HG02642 (cell line): ENCODE measurements at regions not wholly inside any gene's neighbourhood (a gene's known extent, or its start where the extent isn't known, plus 50 kb on each side); places are given as distances from the start of the nearest gene placed in this dataset.

Experiments
- ATAC-seq: cut with Tn5 transposase; IDR thresholded peaks from one replicate; pipeline ENCODE4 v1.9.1; 2021; ENCODE audit warnings: mild to moderate bottlenecking; ENCODE audit not compliant: unreplicated experiment, poor library complexity

GRCh38 chr4:64625438-64625837 is 216.2 kb upstream of the TECRL start:
- no peak for ATAC-seq

DNA sequence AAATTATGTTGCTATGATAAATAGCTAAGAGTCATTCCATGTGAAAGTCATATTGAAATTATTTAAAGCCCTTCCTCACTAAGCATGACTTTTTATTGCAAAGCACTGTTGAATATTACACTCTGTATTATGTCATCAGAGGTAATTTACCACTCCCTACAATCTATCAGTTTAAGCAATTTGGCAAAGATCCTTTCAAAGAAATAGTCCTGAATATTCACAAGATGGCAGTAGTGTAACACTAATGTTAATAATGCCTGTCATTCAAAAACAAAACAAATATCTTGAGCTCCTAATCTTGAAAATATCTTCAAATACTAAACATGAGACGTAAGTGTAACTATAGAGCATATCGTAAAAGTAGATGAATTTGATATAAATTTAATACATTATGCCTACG is 208.6 kb upstream of the TECRL start:
- ATAC-seq: no peak

GRCh38 chr4:64614276-64614675 is 205.0 kb upstream of the TECRL start:
- no peak for ATAC-seq

GRCh38 chr4:64613046-64613445 is 203.8 kb upstream of the TECRL start:
- ATAC-seq: no peak

GRCh38 chr4:64598066-64598465 is 188.8 kb upstream of the TECRL start:
- no peak for ATAC-seq

GRCh38 chr4:64594723-64595122 is 185.5 kb upstream of the TECRL start:
- no peak for ATAC-seq

- no peak for ATAC-seq
These were observed 179.3 kb upstream of the TECRL start for GRCh38 chr4:64588507-64588906.

DNA sequence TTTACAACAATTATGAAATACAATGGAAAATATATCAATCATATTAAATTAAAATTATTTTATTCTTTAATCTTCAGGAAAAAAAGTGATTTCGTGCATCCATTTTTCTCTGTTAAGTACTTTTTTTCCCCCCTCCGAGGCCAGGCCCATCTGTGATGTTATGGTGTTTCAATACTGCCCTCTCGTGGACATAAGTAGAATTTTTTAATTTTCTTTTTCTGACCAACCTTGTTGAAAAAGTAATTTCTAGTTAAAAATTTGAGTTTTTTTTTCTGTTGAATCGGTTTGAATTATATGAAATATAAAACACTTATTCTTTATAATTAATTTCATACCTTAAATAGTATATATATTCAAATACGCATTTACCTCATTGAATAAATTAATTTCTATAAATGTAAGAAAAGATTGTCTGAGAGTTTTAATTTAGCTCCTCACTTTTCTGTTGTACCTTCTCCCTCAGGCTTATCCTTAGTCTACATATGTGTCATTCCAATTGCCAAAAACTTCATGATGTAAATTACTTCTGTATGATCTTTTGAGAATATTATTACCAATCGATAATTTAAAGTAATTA is 175.8 kb upstream of the TECRL start:
- ATAC-seq: no peak

DNA sequence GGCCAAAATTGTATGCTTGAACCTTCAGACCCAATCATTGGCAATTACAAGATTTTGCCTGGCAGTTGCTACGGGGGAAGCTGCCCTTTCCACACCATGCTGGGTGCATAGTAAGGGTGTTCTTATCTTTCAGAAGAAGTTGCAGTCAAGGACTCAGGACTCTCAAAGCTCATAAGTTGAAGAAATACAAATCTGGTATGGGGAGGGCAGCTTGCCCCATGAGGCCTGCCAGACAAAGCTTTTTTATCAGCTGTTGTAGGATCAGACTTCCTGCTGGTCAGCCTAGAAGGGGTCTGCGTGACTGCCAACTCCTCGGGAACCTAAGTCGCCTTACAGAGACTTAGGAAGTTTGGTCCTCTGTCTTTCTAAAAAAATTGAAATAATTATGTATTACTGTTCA is 174.9 kb upstream of the TECRL start:
- ATAC-seq: no peak

- no peak for ATAC-seq
These were observed 173.2 kb upstream of the TECRL start for GRCh38 chr4:64582492-64582891.

- no peak for ATAC-seq
These were observed 172.2 kb upstream of the TECRL start for GRCh38 chr4:64581422-64581821.

DNA sequence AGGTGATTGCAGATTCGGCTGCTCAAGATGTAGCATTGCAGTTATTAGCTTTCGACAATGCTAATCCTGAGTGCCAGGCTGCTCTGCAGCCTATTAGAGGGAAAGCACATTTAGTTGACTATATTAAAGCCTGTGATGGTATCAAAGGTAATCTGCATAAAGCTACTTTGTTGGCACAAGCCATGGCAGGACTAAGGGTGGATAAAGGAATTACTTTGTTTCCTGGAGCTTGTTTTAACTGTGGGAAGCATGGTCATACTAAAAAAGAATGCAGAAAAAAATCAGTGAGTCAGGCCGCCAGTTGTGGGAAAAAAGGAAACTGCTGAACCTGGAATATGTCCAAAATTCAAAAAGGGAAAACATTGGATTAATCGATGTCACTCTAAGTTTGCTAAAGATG is 154.9 kb upstream of the TECRL start:
- no peak for ATAC-seq

DNA sequence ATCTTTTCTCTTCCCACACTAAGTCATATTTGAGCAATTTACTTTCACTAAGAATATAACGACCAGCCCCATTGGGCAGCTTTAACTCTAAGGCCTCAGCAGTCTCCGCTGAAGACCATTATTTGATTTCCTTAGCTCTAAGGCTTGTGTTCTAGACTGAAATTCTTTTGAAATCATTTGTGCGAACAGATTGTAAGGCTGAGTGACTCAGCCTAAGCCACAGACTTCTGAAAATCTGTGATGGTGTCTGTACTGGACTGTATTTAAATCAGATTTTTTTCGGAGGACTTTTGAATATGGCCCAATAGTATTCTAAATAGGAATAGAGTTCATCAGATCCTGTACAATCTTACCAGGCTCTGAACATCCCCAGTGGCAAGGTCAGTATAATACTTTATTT is 150.3 kb upstream of the TECRL start:
- no peak for ATAC-seq

DNA sequence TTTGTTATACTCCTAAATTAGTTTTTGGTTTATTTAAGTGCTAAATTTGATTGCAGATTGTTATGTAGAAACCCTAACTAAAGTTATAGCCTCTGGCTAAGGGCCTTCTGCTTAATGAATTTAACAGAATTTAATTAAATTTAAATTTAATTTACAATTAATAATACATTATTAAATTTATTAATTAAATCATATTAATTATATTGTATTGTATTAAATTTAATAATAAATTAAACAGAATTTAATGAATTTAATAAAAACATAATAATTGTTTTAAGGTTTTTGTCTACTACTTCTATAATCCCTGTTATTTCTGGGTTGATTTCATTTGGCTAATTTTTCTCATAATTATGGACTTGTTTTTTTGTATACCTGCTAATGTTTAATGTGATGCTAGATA is 141.9 kb upstream of the TECRL start:
- no peak for ATAC-seq

DNA sequence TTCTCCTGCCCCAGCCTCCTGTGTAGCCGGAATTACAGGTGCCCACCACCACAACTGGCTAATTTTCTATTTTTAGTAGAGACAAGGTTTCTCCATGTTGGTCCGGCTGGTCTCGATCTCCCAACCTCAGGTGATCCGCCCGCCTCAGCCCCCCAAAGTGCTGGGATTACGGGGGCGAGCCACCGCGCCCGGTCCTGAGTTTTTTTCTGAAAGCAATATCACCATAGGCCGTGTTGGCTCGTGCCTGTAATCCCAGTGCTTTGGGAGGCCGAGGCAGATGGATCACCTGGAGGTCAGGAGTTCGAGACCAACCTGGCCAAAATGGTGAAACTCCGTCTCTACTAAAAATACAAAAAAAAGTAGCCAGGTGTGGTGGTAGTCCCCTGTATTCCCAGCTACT is 136.3 kb upstream of the TECRL start:
- no peak for ATAC-seq

GRCh38 chr4:64539234-64539849 is 130.1 kb upstream of the TECRL start:
- peak; percentile 99 for ATAC-seq

DNA sequence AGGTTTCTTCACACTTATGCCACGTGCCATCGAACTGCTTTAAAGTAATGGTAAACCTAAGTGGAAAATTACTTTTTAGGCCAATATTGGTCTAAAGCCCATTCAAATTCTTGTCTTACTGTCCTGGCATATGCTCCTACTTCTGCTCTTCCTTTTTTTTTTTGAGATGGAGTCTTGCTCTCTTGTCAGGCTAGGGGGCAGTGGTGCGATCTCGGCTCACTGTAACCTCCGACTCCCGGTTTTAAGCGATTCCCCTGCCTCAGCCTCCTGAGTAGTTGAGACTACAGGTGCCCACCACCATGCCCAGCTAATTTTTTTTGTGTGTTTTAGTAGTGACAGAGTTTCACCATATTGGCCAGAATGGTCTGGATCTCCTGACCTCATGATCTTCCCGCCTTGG is 129.0 kb upstream of the TECRL start:
- no peak for ATAC-seq

DNA sequence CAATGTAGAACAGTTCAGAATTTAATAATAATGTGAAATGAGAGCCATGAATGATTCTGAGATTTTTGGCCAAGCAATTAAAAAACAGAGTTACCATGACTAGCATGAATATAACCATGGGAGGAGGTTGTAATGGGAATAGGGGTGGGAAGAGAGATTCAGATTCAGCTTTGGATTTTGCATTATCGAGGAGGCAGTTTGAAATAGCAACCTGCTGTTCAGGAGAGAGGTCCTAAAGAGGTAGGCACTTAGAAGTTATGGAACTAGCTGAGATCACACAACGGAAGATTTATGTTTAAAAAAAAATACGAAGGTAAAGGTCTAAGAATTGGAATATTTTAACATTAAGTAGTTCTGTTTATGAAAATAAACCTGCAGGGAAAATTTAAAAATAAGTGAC is 124.4 kb upstream of the TECRL start:
- no peak for ATAC-seq

DNA sequence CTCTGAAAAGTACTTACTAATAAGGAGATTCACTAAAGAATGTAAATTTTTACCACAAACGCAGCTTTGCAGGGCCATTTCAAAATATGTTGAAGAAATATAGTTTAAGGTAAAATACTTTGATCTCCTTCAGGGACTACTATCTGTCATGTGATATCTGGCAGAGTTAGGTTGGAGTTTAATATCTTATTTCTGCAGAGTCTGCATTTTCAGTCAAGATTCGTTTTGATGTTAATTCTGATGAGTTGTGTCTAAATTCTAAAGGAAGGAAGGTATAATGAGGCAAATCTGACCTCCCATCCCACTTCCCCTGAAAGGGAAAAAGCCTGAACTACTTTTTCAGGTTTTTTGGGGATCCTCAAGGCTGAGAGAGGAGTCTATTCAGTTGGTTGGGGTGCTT is 123.9 kb upstream of the TECRL start:
- ATAC-seq: no peak

DNA sequence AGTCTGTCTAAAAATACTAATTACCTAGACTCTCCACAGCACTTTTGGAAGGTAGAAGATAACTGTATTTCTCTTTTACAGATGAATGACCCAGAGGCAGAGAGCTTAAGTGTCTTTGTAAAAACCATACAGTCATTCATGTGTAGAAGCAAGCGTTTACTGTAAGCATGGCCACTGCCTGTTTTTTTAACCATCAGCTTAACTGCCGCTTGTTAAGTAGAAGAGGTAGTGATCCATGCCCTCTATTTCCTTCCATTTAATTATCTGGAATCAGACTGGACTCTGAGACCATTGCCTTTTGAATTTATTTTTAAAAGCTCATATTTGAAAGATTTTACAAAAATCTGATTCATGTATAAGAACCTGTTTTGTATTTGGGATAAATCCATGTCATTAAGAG is 111.2 kb upstream of the TECRL start:
- no peak for ATAC-seq

GRCh38 chr4:64518600-64518999 is 109.3 kb upstream of the TECRL start:
- no peak for ATAC-seq

DNA sequence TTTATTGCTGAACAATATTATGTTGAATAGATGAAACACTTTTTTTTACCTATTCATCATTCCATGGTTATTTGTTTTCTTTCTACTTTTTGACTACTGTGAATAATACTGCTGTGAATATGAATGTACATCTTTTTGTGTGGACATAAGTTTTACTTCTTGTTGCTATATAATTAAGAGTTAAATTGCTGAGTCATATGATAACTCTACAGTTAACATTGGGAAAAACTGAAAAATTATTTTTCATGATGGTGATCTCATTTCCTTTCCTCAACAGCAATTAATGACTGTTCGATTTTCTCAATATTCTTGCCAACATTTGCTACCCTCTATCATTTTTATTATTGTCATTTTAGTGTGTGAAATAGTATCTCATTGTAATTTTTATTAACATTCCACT is 106.9 kb upstream of the TECRL start:
- no peak for ATAC-seq

DNA sequence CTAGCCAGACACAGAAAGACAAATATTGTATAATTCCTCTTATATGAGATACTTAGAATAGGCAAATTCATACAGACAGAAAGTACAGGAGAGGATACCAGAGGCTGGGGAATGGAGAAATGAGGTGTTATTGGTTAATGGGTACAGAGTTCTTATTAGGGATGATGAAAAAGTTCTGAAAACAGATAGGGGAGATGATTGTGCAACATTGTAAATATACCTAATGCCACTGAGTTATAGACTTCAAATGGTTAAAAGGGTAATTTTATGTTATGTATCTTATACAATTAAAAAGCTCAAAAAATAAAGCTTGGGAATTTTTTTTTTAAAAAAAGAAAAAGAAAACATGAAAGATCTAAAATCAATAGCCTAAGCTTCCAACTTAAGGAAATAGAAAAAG is 98.8 kb upstream of the TECRL start:
- no peak for ATAC-seq
